ENCODE measurements at regions not wholly inside any gene's neighbourhood (a gene's known extent, or its start where the extent isn't known, plus 50 kb on each side); places are given as distances from the start of the nearest gene placed in this dataset.

GRCh38 chr10:130771491-130771946 lies 540.0 kb downstream of the TCERG1L start:
- Histone ChIP-seq H3K9me3 (ENCODE audit: low read depth, low read length) (no peaks in the 10 kb centered on the region), H3K4me3 (ENCODE audit: low read length) (no peak overlapping the region), H3K27me3 (ENCODE audit: insufficient read depth, low read length) (no peaks in the 10 kb centered on the region), H3K4me1 (ENCODE audit: insufficient read depth, low read length) (no peaks in the 10 kb centered on the region)

- no peaks in the 10 kb centered on the region for H3K4me1 ChIP-seq (ENCODE audit: insufficient read depth, low read length)
- no peaks in the 10 kb centered on the region for H3K9me3 ChIP-seq (ENCODE audit: low read depth, low read length)
- no peaks in the 10 kb centered on the region for H3K27me3 ChIP-seq (ENCODE audit: insufficient read depth, low read length)
- H3K4me3 ChIP-seq (ENCODE audit: low read length): no peak overlapping the region
Measured at GRCh38 chr10:130772056-130772455, 539.5 kb downstream of the TCERG1L start.

- H3K27me3 ChIP-seq (ENCODE audit: insufficient read depth, low read length): no peaks in the 10 kb centered on the region
- no peaks in the 10 kb centered on the region for H3K4me1 ChIP-seq (ENCODE audit: insufficient read depth, low read length)
- no peak overlapping the region for H3K4me3 ChIP-seq (ENCODE audit: low read length)
- no peaks in the 10 kb centered on the region for H3K9me3 ChIP-seq (ENCODE audit: low read depth, low read length)
Measured at GRCh38 chr10:130772676-130773075, 538.8 kb downstream of the TCERG1L start.

GRCh38 chr10:130773941-130774340 lies 537.6 kb downstream of the TCERG1L start:
- no peaks in the 10 kb centered on the region for H3K9me3 ChIP-seq (ENCODE audit: low read depth, low read length)
- no peaks in the 10 kb centered on the region for H3K27me3 ChIP-seq (ENCODE audit: insufficient read depth, low read length)
- no peak overlapping the region for H3K4me3 ChIP-seq (ENCODE audit: low read length)
- H3K4me1 ChIP-seq (ENCODE audit: insufficient read depth, low read length): no peaks in the 10 kb centered on the region

- Histone ChIP-seq H3K9me3 (ENCODE audit: low read depth, low read length) (no peaks in the 10 kb centered on the region), H3K4me3 (ENCODE audit: low read length) (no peak overlapping the region), H3K27me3 (ENCODE audit: insufficient read depth, low read length) (no peaks in the 10 kb centered on the region), H3K4me1 (ENCODE audit: insufficient read depth, low read length) (no peaks in the 10 kb centered on the region)
Measured at GRCh38 chr10:130774871-130775270, 536.6 kb downstream of the TCERG1L start.

GRCh38 chr10:130775311-130775710 lies 536.2 kb downstream of the TCERG1L start:
- no peak overlapping the region for H3K4me3 ChIP-seq (ENCODE audit: low read length)

GRCh38 chr10:130776724-130777123 lies 534.8 kb downstream of the TCERG1L start:
- Histone ChIP-seq H3K4me3 (ENCODE audit: low read length) (no peak overlapping the region), H3K9me3 (ENCODE audit: low read depth, low read length) (no peaks in the 10 kb centered on the region), H3K27me3 (ENCODE audit: insufficient read depth, low read length) (no peaks in the 10 kb centered on the region), H3K4me1 (ENCODE audit: insufficient read depth, low read length) (no peaks in the 10 kb centered on the region)

More at GRCh38 chr10:130775311-130775710, 536.2 kb downstream of the TCERG1L start:
- H3K9me3 ChIP-seq (ENCODE audit: low read depth, low read length): no peaks in the 10 kb centered on the region
- H3K27me3 ChIP-seq (ENCODE audit: insufficient read depth, low read length): no peaks in the 10 kb centered on the region
- no peaks in the 10 kb centered on the region for H3K4me1 ChIP-seq (ENCODE audit: insufficient read depth, low read length)

GRCh38 chr10:130777507-130778165 lies 533.9 kb downstream of the TCERG1L start:
- Histone ChIP-seq H3K27me3 (ENCODE audit: insufficient read depth, low read length) (no peaks in the 10 kb centered on the region), H3K4me1 (ENCODE audit: insufficient read depth, low read length) (no peaks in the 10 kb centered on the region), H3K9me3 (ENCODE audit: low read depth, low read length) (no peaks in the 10 kb centered on the region), H3K4me3 (ENCODE audit: low read length) (no peak overlapping the region)

- Histone ChIP-seq H3K4me3 (ENCODE audit: low read length) (no peak overlapping the region), H3K9me3 (ENCODE audit: low read depth, low read length) (no peaks in the 10 kb centered on the region), H3K27me3 (ENCODE audit: insufficient read depth, low read length) (no peaks in the 10 kb centered on the region), H3K4me1 (ENCODE audit: insufficient read depth, low read length) (no peaks in the 10 kb centered on the region)
Measured at GRCh38 chr10:130778166-130778545, 533.4 kb downstream of the TCERG1L start.

- H3K4me1 ChIP-seq (ENCODE audit: insufficient read depth, low read length): no peaks in the 10 kb centered on the region
- no peak overlapping the region for H3K4me3 ChIP-seq (ENCODE audit: low read length)
- no peaks in the 10 kb centered on the region for H3K27me3 ChIP-seq (ENCODE audit: insufficient read depth, low read length)
- H3K9me3 ChIP-seq (ENCODE audit: low read depth, low read length): no peaks in the 10 kb centered on the region
Measured at GRCh38 chr10:130780763-130781162, 530.8 kb downstream of the TCERG1L start.

GRCh38 chr10:130781206-130781605 lies 530.3 kb downstream of the TCERG1L start:
- H3K4me1 ChIP-seq (ENCODE audit: insufficient read depth, low read length): no peaks in the 10 kb centered on the region
- no peaks in the 10 kb centered on the region for H3K9me3 ChIP-seq (ENCODE audit: low read depth, low read length)
- no peak overlapping the region for H3K4me3 ChIP-seq (ENCODE audit: low read length)
- H3K27me3 ChIP-seq (ENCODE audit: insufficient read depth, low read length): no peaks in the 10 kb centered on the region

GRCh38 chr10:130781623-130782022 lies 529.9 kb downstream of the TCERG1L start:
- Histone ChIP-seq H3K4me1 (ENCODE audit: insufficient read depth, low read length) (no peaks in the 10 kb centered on the region), H3K27me3 (ENCODE audit: insufficient read depth, low read length) (no peaks in the 10 kb centered on the region), H3K9me3 (ENCODE audit: low read depth, low read length) (no peaks in the 10 kb centered on the region), H3K4me3 (ENCODE audit: low read length) (no peak overlapping the region)

- no peaks in the 10 kb centered on the region for H3K4me1 ChIP-seq (ENCODE audit: insufficient read depth, low read length)
Measured at GRCh38 chr10:130782467-130782866, 529.1 kb downstream of the TCERG1L start.

GRCh38 chr10:130784326-130784725 lies 527.2 kb downstream of the TCERG1L start:
- Histone ChIP-seq H3K27me3 (ENCODE audit: insufficient read depth, low read length) (no peaks in the 10 kb centered on the region), H3K4me1 (ENCODE audit: insufficient read depth, low read length) (no peaks in the 10 kb centered on the region), H3K4me3 (ENCODE audit: low read length) (no peak overlapping the region), H3K9me3 (ENCODE audit: low read depth, low read length) (no peaks in the 10 kb centered on the region)

More at GRCh38 chr10:130782467-130782866, 529.1 kb downstream of the TCERG1L start:
- Histone ChIP-seq H3K9me3 (ENCODE audit: low read depth, low read length) (no peaks in the 10 kb centered on the region), H3K27me3 (ENCODE audit: insufficient read depth, low read length) (no peaks in the 10 kb centered on the region), H3K4me3 (ENCODE audit: low read length) (no peak overlapping the region)

GRCh38 chr10:130786365-130786966 lies 525.1 kb downstream of the TCERG1L start:
- Histone ChIP-seq H3K9me3 (ENCODE audit: low read depth, low read length) (no peaks in the 10 kb centered on the region), H3K27me3 (ENCODE audit: insufficient read depth, low read length) (no peaks in the 10 kb centered on the region), H3K4me1 (ENCODE audit: insufficient read depth, low read length) (no peaks in the 10 kb centered on the region), H3K4me3 (ENCODE audit: low read length) (no peak overlapping the region)

GRCh38 chr10:130787243-130787642 lies 524.3 kb downstream of the TCERG1L start:
- Histone ChIP-seq H3K27me3 (ENCODE audit: insufficient read depth, low read length) (no peaks in the 10 kb centered on the region), H3K4me3 (ENCODE audit: low read length) (no peak overlapping the region), H3K4me1 (ENCODE audit: insufficient read depth, low read length) (no peaks in the 10 kb centered on the region), H3K9me3 (ENCODE audit: low read depth, low read length) (no peaks in the 10 kb centered on the region)

All from mononuclear cell (primary cell).